Keratinocyte (primary cell): ENCODE measurements at regions not wholly inside any gene's neighbourhood (a gene's known extent, or its start where the extent isn't known, plus 50 kb on each side); places are given as distances from the start of the nearest gene placed in this dataset.

ENCODE experiments used
- CTCF ChIP-seq, 3 experiments: IDR thresholded peaks in 1 of 3; conservative IDR thresholded peaks in 1 of 3; optimal IDR thresholded peaks in 1 of 3; 2 replicates in 2 of 3; 3 replicates in 1 of 3; pipeline versions ENCODE3 to v1.5.1; 2011; ENCODE audit warnings: low read length in 3 of 3, mild to moderate bottlenecking in 3 of 3, moderate library complexity in 2 of 3, control low read depth in 1 of 3, inconsistent platforms in 1 of 3; ENCODE audit not compliant: insufficient read depth in 2 of 3; ENCODE audit errors: extremely low read depth in 1 of 3
- EZH2 ChIP-seq: IDR thresholded peaks from one replicate; pipeline ENCODE4 v1.6.1; 2012; ENCODE audit warnings: inconsistent platforms, mild to moderate bottlenecking, low read length, moderate library complexity

GRCh38 chr6:81623106-81623759, 129.2 kb downstream of the TENT5A start:
- no peak for TF ChIP-seq CTCF (optimal IDR thresholded peaks at IDR 0.05 in 1 of 3, IDR thresholded peaks at IDR 0.05 in 1 of 3, conservative IDR thresholded peaks at IDR 0.05 in 1 of 3; ENCODE audit: extremely low read depth in 1 of 3, insufficient read depth in 2 of 3, low read length in 3 of 3)
- TF ChIP-seq EZH2, result no peak
